ENCODE measurements at regions not wholly inside any gene's neighbourhood (a gene's known extent, or its start where the extent isn't known, plus 50 kb on each side); places are given as distances from the start of the nearest gene placed in this dataset.
"Not testable (repeated sequence)": the region's sequence is repeated elsewhere in the genome, so short reads cannot be mapped to it uniquely, and the experiment has no call there.

DNA sequence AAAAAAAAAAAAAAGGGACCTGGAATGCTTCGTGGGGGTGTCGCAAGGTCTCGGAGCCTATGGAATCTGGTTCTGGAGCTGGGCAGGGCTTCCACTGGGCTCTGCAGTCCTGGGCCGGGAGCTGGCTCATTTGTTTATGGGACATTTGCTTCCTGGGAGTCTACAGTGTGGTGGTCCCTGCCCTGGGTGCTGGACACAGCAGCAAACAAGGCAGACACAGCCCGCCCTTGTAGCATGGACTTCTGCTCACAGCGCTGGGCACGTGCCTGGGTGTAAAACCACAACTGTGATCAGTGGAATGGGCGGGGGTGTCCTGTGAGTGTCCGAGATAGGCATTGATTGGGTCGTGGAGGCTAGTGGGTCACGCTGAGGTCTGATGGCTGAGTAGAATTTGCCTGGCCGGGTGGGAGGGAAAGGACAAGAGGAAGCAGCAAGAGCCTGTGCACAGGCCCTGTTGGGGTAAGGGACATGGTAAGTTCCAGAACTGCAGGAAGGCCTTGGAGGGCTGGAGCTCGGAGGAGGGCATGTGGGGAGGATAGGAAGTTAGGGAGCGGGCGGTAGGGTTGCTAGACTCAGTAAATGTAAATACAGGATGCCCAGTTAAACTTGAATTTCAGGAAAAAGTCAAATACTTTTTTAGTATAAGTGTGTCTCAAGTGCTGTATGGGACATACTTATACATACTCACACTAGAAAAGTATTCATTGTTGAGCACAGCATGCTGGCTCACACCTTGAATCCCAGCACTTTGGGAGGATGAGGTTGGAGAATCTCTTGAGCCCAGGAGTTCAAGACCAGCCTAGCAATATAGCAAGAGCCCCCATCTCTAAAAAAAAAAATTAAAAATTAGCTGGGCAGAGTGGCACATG lies 61.3 kb upstream of the PMEPA1 start:
- Histone ChIP-seq H3K4me1 (ENCODE audit: insufficient read depth, low read length, poor library complexity, severe bottlenecking) (no peaks in the 10 kb centered on the region), H3K9me2 (replicated peaks; ENCODE audit: low read depth, low read length) (no peaks in the 10 kb centered on the region), H3F3A (ENCODE audit: low read depth) (no peaks in the 10 kb centered on the region), H3K4me3 (ENCODE audit: low read length, poor library complexity, severe bottlenecking) (no peak overlapping the region), H2AFZ (ENCODE audit: low read length) (no peak overlapping the region), H3K79me2 (ENCODE audit: insufficient read depth, low read length) (no peaks in the 10 kb centered on the region), H3K27me3 (ENCODE audit: insufficient read depth, low read length, poor library complexity, severe bottlenecking) (no peaks in the 10 kb centered on the region), H3K4me2 (ENCODE audit: low read depth, low read length, poor library complexity, severe bottlenecking) (no peak overlapping the region), H3K9ac (ENCODE audit: low read depth, low read length, poor library complexity, severe bottlenecking) (no peak overlapping the region), H4K20me1 (ENCODE audit: insufficient read depth, low read length, poor library complexity, severe bottlenecking) (no peaks in the 10 kb centered on the region), H3K36me3 (ENCODE audit: insufficient read depth, low read length) (no peaks in the 10 kb centered on the region), H3K9me3 (ENCODE audit: insufficient read depth, low read depth, low read length) (no peaks in the 10 kb centered on the region)
- TF ChIP-seq EZH2phosphoT487 (IDR thresholded peaks at IDR 0.05; ENCODE audit: borderline replicate concordance), result no peak
- TF ChIP-seq, protein P1, sequence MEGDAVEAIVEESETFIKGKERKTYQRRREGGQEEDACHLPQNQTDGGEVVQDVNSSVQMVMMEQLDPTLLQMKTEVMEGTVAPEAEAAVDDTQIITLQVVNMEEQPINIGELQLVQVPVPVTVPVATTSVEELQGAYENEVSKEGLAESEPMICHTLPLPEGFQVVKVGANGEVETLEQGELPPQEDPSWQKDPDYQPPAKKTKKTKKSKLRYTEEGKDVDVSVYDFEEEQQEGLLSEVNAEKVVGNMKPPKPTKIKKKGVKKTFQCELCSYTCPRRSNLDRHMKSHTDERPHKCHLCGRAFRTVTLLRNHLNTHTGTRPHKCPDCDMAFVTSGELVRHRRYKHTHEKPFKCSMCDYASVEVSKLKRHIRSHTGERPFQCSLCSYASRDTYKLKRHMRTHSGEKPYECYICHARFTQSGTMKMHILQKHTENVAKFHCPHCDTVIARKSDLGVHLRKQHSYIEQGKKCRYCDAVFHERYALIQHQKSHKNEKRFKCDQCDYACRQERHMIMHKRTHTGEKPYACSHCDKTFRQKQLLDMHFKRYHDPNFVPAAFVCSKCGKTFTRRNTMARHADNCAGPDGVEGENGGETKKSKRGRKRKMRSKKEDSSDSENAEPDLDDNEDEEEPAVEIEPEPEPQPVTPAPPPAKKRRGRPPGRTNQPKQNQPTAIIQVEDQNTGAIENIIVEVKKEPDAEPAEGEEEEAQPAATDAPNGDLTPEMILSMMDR (conservative IDR thresholded peaks at IDR 0.05; ENCODE audit: low read length), result no peak

DNA sequence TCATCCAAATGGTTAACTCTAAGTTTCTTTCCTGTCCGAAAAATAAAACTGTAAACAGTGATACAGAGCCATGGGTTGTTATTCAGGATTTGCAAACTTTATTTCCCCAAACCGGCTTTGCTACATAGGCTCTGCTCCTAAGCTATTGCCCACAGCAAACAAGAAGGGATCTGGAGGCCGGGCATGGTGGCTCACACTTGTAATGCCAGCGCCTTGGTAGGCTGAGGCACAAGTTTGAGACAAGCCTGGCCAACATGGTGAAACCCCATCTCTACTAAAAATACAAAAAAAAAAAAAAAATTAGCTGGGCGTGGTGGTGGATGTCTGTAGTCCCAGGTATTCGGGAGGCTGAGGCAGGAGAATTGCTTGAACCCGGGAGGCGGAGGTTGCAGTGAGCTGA lies 60.6 kb upstream of the PMEPA1 start:
- H3K4me1 ChIP-seq (ENCODE audit: insufficient read depth, low read length, poor library complexity, severe bottlenecking), result not testable (repeated sequence)

DNA sequence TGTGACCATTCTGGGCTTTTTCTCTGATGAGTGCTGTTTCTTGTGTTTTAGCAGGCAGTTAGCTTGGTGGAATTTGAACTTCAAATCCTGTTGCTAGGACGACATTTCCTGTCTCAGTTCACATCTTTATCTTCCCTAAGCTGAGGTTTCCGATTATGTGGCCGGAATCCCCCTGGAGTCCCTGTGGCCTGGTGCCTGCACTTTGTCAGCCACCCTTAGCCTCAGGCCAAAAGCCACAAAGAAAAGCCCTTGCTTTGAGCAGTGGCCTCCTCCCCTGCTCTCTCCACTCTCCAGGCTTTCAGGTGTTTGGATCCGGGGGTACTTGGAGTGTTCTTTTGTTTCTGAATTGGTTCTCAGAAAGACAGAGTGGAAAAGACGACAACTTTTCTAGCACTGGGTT lies 59.9 kb upstream of the PMEPA1 start:
- Histone ChIP-seq H3K9ac (ENCODE audit: low read depth, low read length, poor library complexity, severe bottlenecking) (no peak overlapping the region), H3K79me2 (ENCODE audit: insufficient read depth, low read length) (no peaks in the 10 kb centered on the region), H3K36me3 (ENCODE audit: insufficient read depth, low read length) (no peaks in the 10 kb centered on the region), H3K4me2 (ENCODE audit: low read depth, low read length, poor library complexity, severe bottlenecking) (no peak overlapping the region), H3K4me1 (ENCODE audit: insufficient read depth, low read length, poor library complexity, severe bottlenecking) (no peaks in the 10 kb centered on the region), H4K20me1 (ENCODE audit: insufficient read depth, low read length, poor library complexity, severe bottlenecking) (no peaks in the 10 kb centered on the region), H3F3A (ENCODE audit: low read depth) (no peaks in the 10 kb centered on the region), H3K27me3 (ENCODE audit: insufficient read depth, low read length, poor library complexity, severe bottlenecking) (no peaks in the 10 kb centered on the region), H3K9me3 (ENCODE audit: insufficient read depth, low read depth, low read length) (no peaks in the 10 kb centered on the region), H3K4me3 (ENCODE audit: low read length, poor library complexity, severe bottlenecking) (no peak overlapping the region), H3K9me2 (replicated peaks; ENCODE audit: low read depth, low read length) (no peaks in the 10 kb centered on the region), H2AFZ (ENCODE audit: low read length) (no peak overlapping the region)
- TF ChIP-seq EZH2phosphoT487 (IDR thresholded peaks at IDR 0.05; ENCODE audit: borderline replicate concordance), result no peak
- TF ChIP-seq, protein P1 (conservative IDR thresholded peaks at IDR 0.05; ENCODE audit: low read length), result no peak

More for the DNA sequence above, 60.6 kb upstream of the PMEPA1 start:
- H3K4me3 ChIP-seq (ENCODE audit: low read length, poor library complexity, severe bottlenecking); H3K9me3 ChIP-seq (ENCODE audit: insufficient read depth, low read depth, low read length); H3K27me3 ChIP-seq (ENCODE audit: insufficient read depth, low read length, poor library complexity, severe bottlenecking); H3K79me2 ChIP-seq (ENCODE audit: insufficient read depth, low read length); H3K9ac ChIP-seq (ENCODE audit: low read depth, low read length, poor library complexity, severe bottlenecking); H3K9me2 ChIP-seq (replicated peaks; ENCODE audit: low read depth, low read length); H2AFZ ChIP-seq (ENCODE audit: low read length); H3F3A ChIP-seq (ENCODE audit: low read depth); H4K20me1 ChIP-seq (ENCODE audit: insufficient read depth, low read length, poor library complexity, severe bottlenecking); H3K36me3 ChIP-seq (ENCODE audit: insufficient read depth, low read length); H3K4me2 ChIP-seq (ENCODE audit: low read depth, low read length, poor library complexity, severe bottlenecking): not testable (repeated sequence)

DNA sequence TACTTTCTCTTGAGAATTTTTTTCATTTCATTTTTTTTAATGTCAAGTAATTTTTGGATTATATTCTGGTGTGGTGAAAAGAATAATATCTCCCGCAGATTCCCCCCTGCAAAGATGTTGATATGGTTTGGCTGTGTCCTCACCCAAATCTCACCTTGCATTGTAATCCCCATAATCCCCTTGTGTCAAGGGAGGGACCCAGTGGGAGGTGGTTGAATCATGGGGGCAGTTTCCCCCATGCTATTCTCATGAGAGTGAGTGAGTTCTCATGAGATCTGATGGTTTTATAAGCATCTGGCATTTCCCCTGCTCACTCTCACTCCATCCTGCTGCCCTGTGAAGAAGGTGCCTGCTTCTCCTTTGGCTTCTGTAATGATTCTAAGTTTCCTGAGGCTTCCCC lies 58.7 kb upstream of the PMEPA1 start:
- H2AFZ ChIP-seq (ENCODE audit: low read length), result no peak overlapping the region
- no peaks in the 10 kb centered on the region for H3K9me2 ChIP-seq (replicated peaks; ENCODE audit: low read depth, low read length)
- H3K27me3 ChIP-seq (ENCODE audit: insufficient read depth, low read length, poor library complexity, severe bottlenecking), result no peaks in the 10 kb centered on the region
- H3K9ac ChIP-seq (ENCODE audit: low read depth, low read length, poor library complexity, severe bottlenecking), result no peak overlapping the region
- no peaks in the 10 kb centered on the region for H3K4me1 ChIP-seq (ENCODE audit: insufficient read depth, low read length, poor library complexity, severe bottlenecking)
- H3K9me3 ChIP-seq (ENCODE audit: insufficient read depth, low read depth, low read length), result no peaks in the 10 kb centered on the region
- H3K79me2 ChIP-seq (ENCODE audit: insufficient read depth, low read length), result no peaks in the 10 kb centered on the region
- H3K4me2 ChIP-seq (ENCODE audit: low read depth, low read length, poor library complexity, severe bottlenecking), result no peak overlapping the region
- no peaks in the 10 kb centered on the region for H4K20me1 ChIP-seq (ENCODE audit: insufficient read depth, low read length, poor library complexity, severe bottlenecking)
- H3K36me3 ChIP-seq (ENCODE audit: insufficient read depth, low read length), result no peaks in the 10 kb centered on the region
- no peak overlapping the region for H3K4me3 ChIP-seq (ENCODE audit: low read length, poor library complexity, severe bottlenecking)
- no peaks in the 10 kb centered on the region for H3F3A ChIP-seq (ENCODE audit: low read depth)
- no peak for TF ChIP-seq EZH2phosphoT487 (IDR thresholded peaks at IDR 0.05; ENCODE audit: borderline replicate concordance)
- TF ChIP-seq, protein P1 (conservative IDR thresholded peaks at IDR 0.05; ENCODE audit: low read length), result no peak
